B cell (primary cell): ENCODE measurements at regions not wholly inside any gene's neighbourhood (a gene's known extent, or its start where the extent isn't known, plus 50 kb on each side); places are given as distances from the start of the nearest gene placed in this dataset.

ENCODE experiments used
- EZH2 ChIP-seq: IDR thresholded peaks from 2 replicates; pipeline ENCODE4 v1.6.1; 2012; ENCODE audit warnings: borderline replicate concordance, low read depth, mild to moderate bottlenecking, moderate library complexity, low read length; ENCODE audit not compliant: insufficient read depth, poor library complexity, severe bottlenecking
- TF ChIP-seq, protein P1 (sequence below): fragments of 200-600 bp; IDR thresholded peaks from one replicate; pipeline ENCODE4 v1.8.0; 2022; ENCODE audit warnings: antibody characterized with exemption, mild to moderate bottlenecking

DNA sequence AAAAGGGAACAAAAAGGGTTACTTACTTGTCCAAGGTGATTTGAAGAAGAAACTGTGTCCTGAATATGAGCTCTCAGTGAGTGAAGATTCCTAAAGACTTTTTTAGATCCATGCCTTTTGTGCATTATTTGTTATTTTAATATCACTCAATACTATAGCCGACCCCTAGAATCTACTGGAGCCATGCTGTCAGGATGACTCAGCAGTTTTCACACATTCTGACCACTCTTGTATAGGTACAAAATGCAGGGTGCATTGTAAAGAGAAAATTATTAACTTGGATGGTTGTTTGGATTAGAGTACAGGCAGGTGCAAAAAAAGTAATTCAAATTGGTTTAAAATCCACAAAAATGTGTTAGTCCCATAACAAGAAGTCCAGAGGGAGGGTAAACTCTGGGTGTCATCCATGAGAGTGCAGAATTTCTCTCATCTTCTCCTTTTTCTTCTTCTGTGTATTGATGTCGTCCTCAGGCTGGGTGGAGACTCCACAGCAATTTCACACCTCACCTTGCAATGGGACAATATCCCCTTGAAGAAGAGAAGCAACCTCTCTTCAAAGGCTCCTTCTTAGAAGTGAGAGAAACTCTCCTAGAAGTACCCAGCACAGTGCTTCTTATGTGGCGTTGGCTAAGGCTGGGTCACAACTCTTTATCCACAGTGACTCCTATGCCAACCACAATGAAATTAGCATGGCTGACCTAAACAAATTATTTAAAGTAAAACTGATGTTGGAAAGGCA, 75.6 kb downstream of the AKR1C4 start:
- TF ChIP-seq, protein P1, sequence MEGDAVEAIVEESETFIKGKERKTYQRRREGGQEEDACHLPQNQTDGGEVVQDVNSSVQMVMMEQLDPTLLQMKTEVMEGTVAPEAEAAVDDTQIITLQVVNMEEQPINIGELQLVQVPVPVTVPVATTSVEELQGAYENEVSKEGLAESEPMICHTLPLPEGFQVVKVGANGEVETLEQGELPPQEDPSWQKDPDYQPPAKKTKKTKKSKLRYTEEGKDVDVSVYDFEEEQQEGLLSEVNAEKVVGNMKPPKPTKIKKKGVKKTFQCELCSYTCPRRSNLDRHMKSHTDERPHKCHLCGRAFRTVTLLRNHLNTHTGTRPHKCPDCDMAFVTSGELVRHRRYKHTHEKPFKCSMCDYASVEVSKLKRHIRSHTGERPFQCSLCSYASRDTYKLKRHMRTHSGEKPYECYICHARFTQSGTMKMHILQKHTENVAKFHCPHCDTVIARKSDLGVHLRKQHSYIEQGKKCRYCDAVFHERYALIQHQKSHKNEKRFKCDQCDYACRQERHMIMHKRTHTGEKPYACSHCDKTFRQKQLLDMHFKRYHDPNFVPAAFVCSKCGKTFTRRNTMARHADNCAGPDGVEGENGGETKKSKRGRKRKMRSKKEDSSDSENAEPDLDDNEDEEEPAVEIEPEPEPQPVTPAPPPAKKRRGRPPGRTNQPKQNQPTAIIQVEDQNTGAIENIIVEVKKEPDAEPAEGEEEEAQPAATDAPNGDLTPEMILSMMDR, result no peak
- TF ChIP-seq EZH2, result no peak
